C4-2B (cell line): ENCODE measurements at regions not wholly inside any gene's neighbourhood (a gene's known extent, or its start where the extent isn't known, plus 50 kb on each side); places are given as distances from the start of the nearest gene placed in this dataset.

Source experiments
- ZFX ChIP-seq: fragments of 450-650 bp; IDR thresholded peaks from 2 replicates; pipeline ENCODE4 v1.6.1; 2017
- TF ChIP-seq, protein P1 (sequence below): fragments of 450-650 bp; conservative IDR thresholded peaks from 2 replicates; pipeline ENCODE4 v1.5.1; 2017; ENCODE audit warnings: mild to moderate bottlenecking

DNA sequence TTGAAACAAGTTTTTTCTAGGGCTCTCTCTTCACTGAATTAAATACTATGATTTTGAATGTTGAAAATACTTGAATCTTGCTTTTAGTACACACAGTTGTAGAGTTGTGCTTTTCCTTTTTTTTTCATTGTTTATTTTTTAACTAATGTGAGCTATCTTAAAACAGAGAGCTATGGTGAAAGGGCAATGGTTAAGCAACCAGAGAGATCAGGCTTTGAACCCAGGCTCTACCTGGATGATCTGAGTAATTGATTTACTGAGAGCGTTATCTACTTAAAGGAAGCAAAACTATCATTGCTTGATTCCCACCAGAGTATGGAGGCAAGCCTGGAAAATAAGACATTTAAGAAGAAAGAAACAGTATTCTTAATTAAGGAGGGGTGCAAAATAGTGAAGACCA lies 138.6 kb downstream of the DUSP6 start:
- TF ChIP-seq, protein P1, sequence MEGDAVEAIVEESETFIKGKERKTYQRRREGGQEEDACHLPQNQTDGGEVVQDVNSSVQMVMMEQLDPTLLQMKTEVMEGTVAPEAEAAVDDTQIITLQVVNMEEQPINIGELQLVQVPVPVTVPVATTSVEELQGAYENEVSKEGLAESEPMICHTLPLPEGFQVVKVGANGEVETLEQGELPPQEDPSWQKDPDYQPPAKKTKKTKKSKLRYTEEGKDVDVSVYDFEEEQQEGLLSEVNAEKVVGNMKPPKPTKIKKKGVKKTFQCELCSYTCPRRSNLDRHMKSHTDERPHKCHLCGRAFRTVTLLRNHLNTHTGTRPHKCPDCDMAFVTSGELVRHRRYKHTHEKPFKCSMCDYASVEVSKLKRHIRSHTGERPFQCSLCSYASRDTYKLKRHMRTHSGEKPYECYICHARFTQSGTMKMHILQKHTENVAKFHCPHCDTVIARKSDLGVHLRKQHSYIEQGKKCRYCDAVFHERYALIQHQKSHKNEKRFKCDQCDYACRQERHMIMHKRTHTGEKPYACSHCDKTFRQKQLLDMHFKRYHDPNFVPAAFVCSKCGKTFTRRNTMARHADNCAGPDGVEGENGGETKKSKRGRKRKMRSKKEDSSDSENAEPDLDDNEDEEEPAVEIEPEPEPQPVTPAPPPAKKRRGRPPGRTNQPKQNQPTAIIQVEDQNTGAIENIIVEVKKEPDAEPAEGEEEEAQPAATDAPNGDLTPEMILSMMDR = no peak
- TF ChIP-seq ZFX = no peak
